Activated CD4-positive, alpha-beta memory T cell treated with anti-CD3 and anti-CD28 coated beads, Interleukin-2, amount 10 ng/mL, durations not matched to agents 7 days and 5 days (primary cell): ENCODE measurements at regions not wholly inside any gene's neighbourhood (a gene's known extent, or its start where the extent isn't known, plus 50 kb on each side); places are given as distances from the start of the nearest gene placed in this dataset.

Experiments
- CTCF ChIA-PET: fragments of 350-600 bp; sonication (Branson Sonifier 250); formaldehyde crosslinking; loops from one replicate; lab custom pipeline; 2021; ENCODE audit warnings: antibody characterized with exemption, inconsistent platforms; lab: Charles Lee
- POLR2A ChIA-PET: fragments of 350-600 bp; sonication (Branson Sonifier 250); formaldehyde crosslinking; loops from one replicate; lab custom pipeline; 2021; ENCODE audit warnings: antibody characterized with exemption; lab: Charles Lee
- DNase-seq: peaks from one replicate; pipeline ENCODE4 v3.0.0-alpha.2; 2020
- H3K27ac Mint-ChIP-seq: one replicate; pipeline ENCODE4 v1.8.0; 2021; ENCODE audit warnings: mild to moderate bottlenecking, mixed read lengths
- H3K27me3 Mint-ChIP-seq: one replicate; pipeline ENCODE4 v1.8.0; 2021; ENCODE audit warnings: mixed read lengths
- H3K36me3 Mint-ChIP-seq: one replicate; pipeline ENCODE4 v1.8.0; 2021; ENCODE audit warnings: low read depth, mixed read lengths
- H3K4me1 Mint-ChIP-seq: one replicate; pipeline ENCODE4 v1.8.0; 2021; ENCODE audit warnings: mixed read lengths
- H3K4me3 Mint-ChIP-seq: one replicate; pipeline ENCODE4 v1.8.0; 2021; ENCODE audit warnings: mild to moderate bottlenecking, mixed read lengths
- H3K9me3 Mint-ChIP-seq: one replicate; pipeline ENCODE4 v1.8.0; 2021; ENCODE audit warnings: mixed read lengths

- no peak for DNase-seq
- CTCF ChIA-PET, result no interaction called here
- Mint-ChIP-seq H3K36me3 (no peaks in the 10 kb centered on the region), H3K9me3 (no peaks in the 10 kb centered on the region), H3K4me1 (peaks cover 10% of the 10 kb centered on the region), H3K27ac (no peak overlapping the region), H3K27me3 (no peaks in the 10 kb centered on the region), H3K4me3 (no peak overlapping the region)
- POLR2A ChIA-PET, result no interaction called here
These were observed 191.4 kb downstream of the ZBTB18 start for GRCh38 chr1:244242446-244242845.

GRCh38 chr1:244246334-244246733 is 195.3 kb downstream of the ZBTB18 start:
- no peak for DNase-seq

GRCh38 chr1:244248426-244248825 is 197.3 kb downstream of the ZBTB18 start:
- H3K4me1 Mint-ChIP-seq, result no peaks in the 10 kb centered on the region
- ChIA-PET POLR2A (no interaction called here), CTCF (no interaction called here)
- no peaks in the 10 kb centered on the region for H3K9me3 Mint-ChIP-seq
- no peaks in the 10 kb centered on the region for H3K36me3 Mint-ChIP-seq
- H3K27me3 Mint-ChIP-seq, result no peaks in the 10 kb centered on the region
- no peak overlapping the region for H3K27ac Mint-ChIP-seq
- DNase-seq, result no peak
- no peak overlapping the region for H3K4me3 Mint-ChIP-seq

More at GRCh38 chr1:244246334-244246733, 195.3 kb downstream of the ZBTB18 start:
- Mint-ChIP-seq H3K27ac (no peak overlapping the region), H3K4me1 (peaks cover 3% of the 10 kb centered on the region), H3K9me3 (no peaks in the 10 kb centered on the region), H3K27me3 (no peaks in the 10 kb centered on the region), H3K36me3 (no peaks in the 10 kb centered on the region), H3K4me3 (no peak overlapping the region)
- CTCF ChIA-PET, result interaction anchor here (0.8 kb wide), 1 partner anchor 10 kb away, joined by 3 read pairs; no protein-coding TSS in a partner anchor
- POLR2A ChIA-PET, result no interaction called here

GRCh38 chr1:244252211-244252610 is 199.5 kb downstream of the ADSS2 start:
- POLR2A ChIA-PET, result no interaction called here
- peaks cover 3% of the 10 kb centered on the region for H3K4me1 Mint-ChIP-seq
- no peak for DNase-seq
- CTCF ChIA-PET, result no interaction called here
- no peak overlapping the region for H3K27ac Mint-ChIP-seq
- no peaks in the 10 kb centered on the region for H3K27me3 Mint-ChIP-seq
- H3K4me3 Mint-ChIP-seq, result no peak overlapping the region
- H3K36me3 Mint-ChIP-seq, result no peaks in the 10 kb centered on the region
- no peaks in the 10 kb centered on the region for H3K9me3 Mint-ChIP-seq

GRCh38 chr1:244254467-244254866 is 197.2 kb downstream of the ADSS2 start:
- no peaks in the 10 kb centered on the region for H3K27me3 Mint-ChIP-seq
- H3K36me3 Mint-ChIP-seq, result no peaks in the 10 kb centered on the region
- no peak for DNase-seq
- H3K4me1 Mint-ChIP-seq, result peaks cover 3% of the 10 kb centered on the region
- H3K4me3 Mint-ChIP-seq, result no peak overlapping the region
- H3K27ac Mint-ChIP-seq, result no peak overlapping the region
- POLR2A ChIA-PET, result no interaction called here
- no peaks in the 10 kb centered on the region for H3K9me3 Mint-ChIP-seq
- CTCF ChIA-PET, result no interaction called here

- Mint-ChIP-seq H3K4me3 (no peak overlapping the region), H3K36me3 (no peaks in the 10 kb centered on the region)
These were observed 196.2 kb downstream of the ADSS2 start for GRCh38 chr1:244255426-244255965.

GRCh38 chr1:244256086-244256676 is 195.5 kb downstream of the ADSS2 start:
- Mint-ChIP-seq H3K4me1 (peaks cover 3% of the 10 kb centered on the region), H3K27me3 (peaks cover 2% of the 10 kb centered on the region), H3K27ac (no peak overlapping the region), H3K4me3 (no peak overlapping the region), H3K9me3 (no peaks in the 10 kb centered on the region), H3K36me3 (no peaks in the 10 kb centered on the region)
- ChIA-PET POLR2A (no interaction called here), CTCF (interaction anchor here (0.7 to 0.9 kb wide), 2 partner anchors 10 to 91 kb away, joined by 3 read pairs; no protein-coding TSS in a partner anchor)
- no peak for DNase-seq

More at GRCh38 chr1:244255426-244255965, 196.2 kb downstream of the ADSS2 start:
- ChIA-PET POLR2A (no interaction called here), CTCF (interaction anchor here (0.7 to 0.9 kb wide), 2 partner anchors 9 to 90 kb away, joined by 3 read pairs; no protein-coding TSS in a partner anchor)
- no peak overlapping the region for H3K27ac Mint-ChIP-seq
- no peaks in the 10 kb centered on the region for H3K9me3 Mint-ChIP-seq
- peaks cover 3% of the 10 kb centered on the region for H3K4me1 Mint-ChIP-seq
- no peak for DNase-seq
- no peaks in the 10 kb centered on the region for H3K27me3 Mint-ChIP-seq

GRCh38 chr1:244264163-244264562 is 187.5 kb downstream of the ADSS2 start:
- H3K4me1 Mint-ChIP-seq, result no peaks in the 10 kb centered on the region
- H3K27ac Mint-ChIP-seq, result no peak overlapping the region
- H3K4me3 Mint-ChIP-seq, result no peak overlapping the region
- ChIA-PET CTCF (interaction anchor here (0.9 kb wide), 1 partner anchor 9 kb away, joined by 3 read pairs; no protein-coding TSS in a partner anchor), POLR2A (no interaction called here)
- no peaks in the 10 kb centered on the region for H3K36me3 Mint-ChIP-seq
- DNase-seq, result no peak
- peaks cover 23% of the 10 kb centered on the region for H3K27me3 Mint-ChIP-seq
- no peaks in the 10 kb centered on the region for H3K9me3 Mint-ChIP-seq

- DNase-seq, result no peak
- no peaks in the 10 kb centered on the region for H3K36me3 Mint-ChIP-seq
- POLR2A ChIA-PET, result no interaction called here
- peaks cover 23% of the 10 kb centered on the region for H3K27me3 Mint-ChIP-seq
- H3K4me1 Mint-ChIP-seq, result no peaks in the 10 kb centered on the region
- CTCF ChIA-PET, result no interaction called here
- no peak overlapping the region for H3K4me3 Mint-ChIP-seq
- H3K27ac Mint-ChIP-seq, result no peak overlapping the region
- no peaks in the 10 kb centered on the region for H3K9me3 Mint-ChIP-seq
These were observed 186.2 kb downstream of the ADSS2 start for GRCh38 chr1:244265507-244265906.

- no peaks in the 10 kb centered on the region for H3K36me3 Mint-ChIP-seq
- H3K27ac Mint-ChIP-seq, result no peak overlapping the region
- peaks cover 11% of the 10 kb centered on the region for H3K4me1 Mint-ChIP-seq
- peaks cover 2% of the 10 kb centered on the region for H3K9me3 Mint-ChIP-seq
- no peak for DNase-seq
- no peak overlapping the region for H3K4me3 Mint-ChIP-seq
- ChIA-PET POLR2A (no interaction called here), CTCF (interaction anchor here (1.5 kb wide), 1 partner anchor 30 kb away, joined by 3 read pairs; no protein-coding TSS in a partner anchor)
- peaks cover 7% of the 10 kb centered on the region for H3K27me3 Mint-ChIP-seq
These were observed 182.5 kb downstream of the ADSS2 start for GRCh38 chr1:244269169-244269568.

GRCh38 chr1:244271004-244271403 is 180.7 kb downstream of the ADSS2 start:
- no peak overlapping the region for H3K27ac Mint-ChIP-seq
- no peaks in the 10 kb centered on the region for H3K27me3 Mint-ChIP-seq
- DNase-seq, result no peak
- ChIA-PET POLR2A (no interaction called here), CTCF (interaction anchor here (1.0 to 1.7 kb wide), 3 partner anchors 10 to 927 kb away, joined by 3 to 4 read pairs (median 3); no protein-coding TSS in a partner anchor)
- no peaks in the 10 kb centered on the region for H3K36me3 Mint-ChIP-seq
- H3K4me3 Mint-ChIP-seq, result no peak overlapping the region
- H3K4me1 Mint-ChIP-seq, result peaks cover 11% of the 10 kb centered on the region
- peaks cover 2% of the 10 kb centered on the region for H3K9me3 Mint-ChIP-seq

GRCh38 chr1:244271691-244272308 is 179.9 kb downstream of the ADSS2 start:
- POLR2A ChIA-PET, result no interaction called here
- Mint-ChIP-seq H3K9me3 (peaks cover 2% of the 10 kb centered on the region), H3K27ac (no peak overlapping the region), H3K27me3 (no peaks in the 10 kb centered on the region), H3K4me3 (no peak overlapping the region), H3K36me3 (no peaks in the 10 kb centered on the region), H3K4me1 (peaks cover 11% of the 10 kb centered on the region)
- CTCF ChIA-PET, result interaction anchor here (0.8 to 3.0 kb wide), 6 partner anchors 11 to 928 kb away, joined by 3 to 34 read pairs (median 4); no protein-coding TSS in a partner anchor
- DNase-seq, result no peak
